H1 (cell line): ENCODE measurements at regions not wholly inside any gene's neighbourhood (a gene's known extent, or its start where the extent isn't known, plus 50 kb on each side); places are given as distances from the start of the nearest gene placed in this dataset.

Experiments used
- CTCF ChIA-PET: fragments of 300-600 bp; sonication (Branson Sonifier 250); formaldehyde crosslinking; loops from one replicate; lab custom pipeline; 2021; ENCODE audit not compliant: partially characterized antibody; lab: Charles Lee
- POLR2A ChIA-PET: fragments of 300-600 bp; sonication (Branson Sonifier 250); formaldehyde crosslinking; loops from one replicate; lab custom pipeline; 2021; ENCODE audit warnings: inconsistent platforms; ENCODE audit not compliant: partially characterized antibody; lab: Charles Lee
- DNase-seq, 2 experiments: peaks; one replicate each; pipeline versions ENCODE4 v3.0.0 to v3.0.0-alpha.2; 2010 to 2022; ENCODE audit warnings: low spot score in 2 of 2, low read depth in 1 of 2, mixed read lengths in 1 of 2
- FAIRE-seq: peaks from 2 replicates; lab custom pipeline; 2011; peaks lifted over from hg19 to GRCh38; lab: Jason Lieb, UNC
- H2AFZ ChIP-seq: 2 replicates; pipeline ENCODE4 v1.8.1; 2012; ENCODE audit warnings: low read length, inconsistent platforms
- H2AK5ac ChIP-seq: 2 replicates; pipeline ENCODE4 v1.6.1; 2013; ENCODE audit warnings: low read depth, low read length
- H2BK120ac ChIP-seq: replicated peaks from 2 replicates; pipeline ENCODE3; 2013; ENCODE audit warnings: low read depth, low read length, inconsistent platforms
- H2BK12ac ChIP-seq: 2 replicates; pipeline ENCODE4 v1.6.1; 2013; ENCODE audit warnings: low read depth, low read length
- H2BK15ac ChIP-seq: 2 replicates; pipeline ENCODE4 v1.6.1; 2013; ENCODE audit warnings: low read length
- H2BK20ac ChIP-seq: 2 replicates; pipeline ENCODE4 v1.6.1; 2013; ENCODE audit warnings: low read length
- H2BK5ac ChIP-seq: 2 replicates; pipeline ENCODE4 v1.6.1; 2013; ENCODE audit warnings: low read depth, low read length
- H3K14ac ChIP-seq: 2 replicates; pipeline ENCODE4 v1.6.1; 2013; ENCODE audit warnings: inconsistent platforms; ENCODE audit not compliant: insufficient read length
- H3K18ac ChIP-seq: 2 replicates; pipeline ENCODE4 v1.6.1; 2013; ENCODE audit warnings: low read length; ENCODE audit errors: extremely low read depth
- H3K23ac ChIP-seq: 2 replicates; pipeline ENCODE4 v1.6.1; 2013; ENCODE audit warnings: inconsistent platforms; ENCODE audit not compliant: insufficient read length
- H3K23me2 ChIP-seq: 2 replicates; pipeline ENCODE4 v1.6.1; 2013; ENCODE audit warnings: low read depth, low read length
- H3K27ac ChIP-seq: 2 replicates; pipeline ENCODE4 v1.6.1; 2011; ENCODE audit warnings: low read depth, low read length, inconsistent platforms
- H3K27me3 ChIP-seq, 4 experiments: replicated peaks in 1 of 4; 1 replicate in 1 of 4; 2 replicates in 3 of 4; pipeline versions ENCODE4 v1.6.1 to v1.8.1; 2011 to 2013; ENCODE audit warnings: low read length in 3 of 4, mild to moderate bottlenecking in 3 of 4, inconsistent platforms in 2 of 4, mixed read lengths in 2 of 4, moderate library complexity in 1 of 4; ENCODE audit not compliant: control insufficient read depth in 3 of 4, insufficient read depth in 3 of 4; ENCODE audit errors: extremely low read depth in 1 of 4
- H3K36me3 ChIP-seq, 4 experiments: 2 replicates each; pipeline versions ENCODE4 v1.6.1 to v1.8.1; 2011 to 2013; ENCODE audit warnings: mild to moderate bottlenecking in 4 of 4, low read length in 3 of 4, moderate library complexity in 2 of 4, control low read depth in 1 of 4, inconsistent platforms in 1 of 4; ENCODE audit not compliant: insufficient read depth in 4 of 4, control insufficient read depth in 2 of 4
- H3K4ac ChIP-seq: replicated peaks from 2 replicates; pipeline ENCODE3; 2013; ENCODE audit warnings: low read length, low read depth, mixed read lengths, inconsistent platforms; ENCODE audit not compliant: insufficient read length
- H3K4me1 ChIP-seq, 4 experiments: replicated peaks in 1 of 4; 1 replicate in 1 of 4; 2 replicates in 3 of 4; pipeline versions ENCODE4 v1.6.1 to v1.8.1; 2011 to 2013; ENCODE audit warnings: low read length in 3 of 4, inconsistent platforms in 2 of 4, mixed read lengths in 1 of 4; ENCODE audit not compliant: insufficient read depth in 4 of 4, control insufficient read depth in 3 of 4
- H3K4me2 ChIP-seq, 2 experiments: 2 replicates each; pipeline versions ENCODE4 v1.6.1 to v1.8.1; 2011 to 2013; ENCODE audit warnings: low read depth in 2 of 2, low read length in 2 of 2, control low read depth in 1 of 2, inconsistent platforms in 1 of 2, mild to moderate bottlenecking in 1 of 2; ENCODE audit not compliant: insufficient read depth in 1 of 2
- H3K4me3 ChIP-seq, 4 experiments: fragments of 200-600, 300-600 bp in 1 of 4; sonication (generic), shearing (Covaris generic), sonication (Bioruptor Twin) in 1 of 4; 2 replicates each; pipeline versions ENCODE4 v1.5.1 to v1.8.1; 2011 to 2016; ENCODE audit warnings: low read length in 4 of 4, low read depth in 3 of 4, control low read depth in 2 of 4, inconsistent platforms in 2 of 4, mild to moderate bottlenecking in 2 of 4, mixed read lengths in 1 of 4, moderate library complexity in 1 of 4; ENCODE audit not compliant: insufficient read depth in 2 of 4; ENCODE audit errors: extremely low read depth in 1 of 4
- H3K56ac ChIP-seq: replicated peaks from 2 replicates; pipeline ENCODE3; 2013; ENCODE audit warnings: low read depth, mild to moderate bottlenecking, mixed read lengths, low read length, inconsistent platforms; ENCODE audit not compliant: insufficient read length
- H3K79me1 ChIP-seq: 2 replicates; pipeline ENCODE4 v1.6.1; 2013; ENCODE audit warnings: low read depth, low read length, control low read depth
- H3K79me2 ChIP-seq, 2 experiments: 2 replicates each; pipeline versions ENCODE4 v1.6.1 to v1.8.1; 2012 to 2013; ENCODE audit warnings: low read length in 2 of 2, mild to moderate bottlenecking in 2 of 2, inconsistent platforms in 1 of 2; ENCODE audit not compliant: insufficient read depth in 2 of 2, control insufficient read depth in 1 of 2
- H3K9ac ChIP-seq, 4 experiments: replicated peaks in 1 of 4; 1 replicate in 1 of 4; 2 replicates in 3 of 4; pipeline versions ENCODE4 v1.6.1 to v1.8.1; 2011 to 2013; ENCODE audit warnings: low read depth in 3 of 4, low read length in 3 of 4, control low read depth in 2 of 4, mild to moderate bottlenecking in 2 of 4, moderate library complexity in 2 of 4, inconsistent platforms in 1 of 4; ENCODE audit errors: extremely low read depth in 1 of 4
- H3K9me3 ChIP-seq, 2 experiments: 2 replicates each; pipeline versions ENCODE4 v1.6.1 to v1.8.1; 2012 to 2013; ENCODE audit warnings: mild to moderate bottlenecking in 2 of 2, moderate library complexity in 2 of 2, control low read depth in 1 of 2, inconsistent platforms in 1 of 2, low read depth in 1 of 2, low read length in 1 of 2, mixed read lengths in 1 of 2; ENCODE audit not compliant: insufficient read depth in 2 of 2
- H4K20me1 ChIP-seq, 2 experiments: replicated peaks in 1 of 2; 2 replicates each; pipeline versions ENCODE3 to v1.8.1; 2011 to 2013; ENCODE audit warnings: inconsistent platforms in 2 of 2, low read length in 2 of 2, mild to moderate bottlenecking in 1 of 2; ENCODE audit not compliant: insufficient read depth in 2 of 2, control insufficient read depth in 1 of 2
- H4K5ac ChIP-seq: 2 replicates; pipeline ENCODE4 v1.6.1; 2013; ENCODE audit warnings: low read length, low read depth, mixed read lengths, inconsistent platforms; ENCODE audit not compliant: insufficient read length
- H4K8ac ChIP-seq: 2 replicates; pipeline ENCODE4 v1.8.0; 2013; ENCODE audit warnings: mild to moderate bottlenecking, moderate library complexity, low read length, inconsistent platforms; ENCODE audit not compliant: insufficient read depth; ENCODE audit errors: extremely low read depth
- H4K91ac ChIP-seq: replicated peaks from 2 replicates; pipeline ENCODE3; 2013; ENCODE audit warnings: low read length, mixed read lengths, inconsistent platforms; ENCODE audit not compliant: insufficient read length
- CHD1 ChIP-seq: IDR thresholded peaks from 2 replicates; pipeline ENCODE4 v1.6.1; 2012; ENCODE audit warnings: low read depth, low read length, improper control_type of control experiment
- CHD2 ChIP-seq: IDR thresholded peaks from 2 replicates; pipeline ENCODE4 v1.6.1; 2012; ENCODE audit warnings: low read length, improper control_type of control experiment
- HDAC6 ChIP-seq: IDR thresholded peaks from one replicate; pipeline ENCODE4 v1.7.1; 2012; ENCODE audit warnings: low read depth, mild to moderate bottlenecking, inconsistent platforms, low read length, moderate library complexity
- RBBP5 ChIP-seq: IDR thresholded peaks from 2 replicates; pipeline ENCODE4 v1.7.1; 2012; ENCODE audit warnings: low read depth, mild to moderate bottlenecking, inconsistent platforms, low read length, moderate library complexity, borderline replicate concordance
- WGBS, 2 experiments: shearing (Covaris generic) in 1 of 2; methylation state at CpG; one replicate each; pipeline versions ENCODE4 v1.1.6 to v1.1.7; 2013 to 2015; ENCODE audit warnings: low lambda C conversion rate in 2 of 2, mixed read lengths in 2 of 2, inconsistent platforms in 1 of 2, low coverage in 1 of 2, missing lambda C conversion rate in 1 of 2; ENCODE audit not compliant: insufficient replicate concordance in 2 of 2, insufficient coverage in 1 of 2, insufficient read length in 1 of 2; ENCODE audit errors: extremely low coverage in 1 of 2, missing lambda C conversion rate in 1 of 2; 5-methylcytosine and 5-hydroxymethylcytosine counted together
- TF ChIP-seq, protein P1 (sequence below), 3 experiments: IDR thresholded peaks; 1 replicate in 2 of 3; 2 replicates in 1 of 3; pipeline versions ENCODE4 v1.5.1 to v1.6.1; 2011; ENCODE audit warnings: low read length in 3 of 3, mild to moderate bottlenecking in 3 of 3, inconsistent platforms in 2 of 3, low read depth in 1 of 3, moderate library complexity in 1 of 3; ENCODE audit not compliant: insufficient read depth in 1 of 3; ENCODE audit errors: control extremely low read depth in 1 of 3
- TF ChIP-seq, protein P2 (sequence below): IDR thresholded peaks from 2 replicates; pipeline ENCODE4 v1.6.1; 2011; ENCODE audit warnings: low read depth, mild to moderate bottlenecking, low read length; ENCODE audit not compliant: insufficient read depth

DNA sequence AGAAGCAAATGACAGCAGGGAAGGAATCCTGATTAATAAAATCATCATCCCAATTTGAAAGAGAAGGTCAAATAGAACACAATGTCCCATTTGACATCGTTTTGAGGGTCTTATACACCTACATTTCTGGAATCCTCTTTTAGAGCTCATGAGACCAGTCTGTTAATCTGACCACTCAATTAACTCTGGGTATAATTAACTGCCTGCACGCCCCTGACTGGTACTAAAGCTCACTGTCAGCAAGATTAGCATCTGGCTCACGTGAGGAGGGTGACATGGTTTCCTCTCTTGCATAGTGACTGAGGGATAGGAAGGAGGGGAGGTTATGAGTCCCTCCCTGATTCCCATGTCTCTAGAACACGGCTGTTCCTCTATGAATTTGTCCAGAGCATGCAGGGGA, 124.3 kb downstream of the ICOS start:
- Histone ChIP-seq H4K91ac (no peak overlapping the region), H3K23me2 (no peaks in the 10 kb centered on the region), H2BK12ac (no peak overlapping the region), H2AK5ac (no peak overlapping the region), H3K27me3 (no peaks in the 10 kb centered on the region), H3K4me2 (no peak overlapping the region), H2BK120ac (no peak overlapping the region), H3K4me3 (no peak overlapping the region), H2AFZ (no peak overlapping the region), H3K9ac (no peak overlapping the region), H3K79me2 (no peaks in the 10 kb centered on the region), H3K4ac (no peak overlapping the region), H3K18ac (no peak overlapping the region), H2BK20ac (no peak overlapping the region), H3K14ac (no peak overlapping the region), H3K9me3 (peaks cover 4 to 7% of the 10 kb centered on the region in 2 experiments; a peak in 1 of 4 replicates), H3K56ac (no peak overlapping the region), H4K5ac (no peak overlapping the region), H3K27ac (no peak overlapping the region), H4K8ac (no peak overlapping the region), H2BK5ac (no peak overlapping the region), H2BK15ac (no peak overlapping the region), H3K23ac (no peak overlapping the region), H3K79me1 (no peaks in the 10 kb centered on the region), H3K4me1 (no peaks in the 10 kb centered on the region), H4K20me1 (no peaks in the 10 kb centered on the region), H3K36me3 (no peaks in the 10 kb centered on the region)
- POLR2A ChIA-PET, result no interaction called here
- DNase-seq, result no peak
- FAIRE-seq, result no peak
- WGBS, 2 experiments, result 86% methylated on average over 4 of the region's 4 CpGs; no CpG with 5 or more reads in 1 of the 2 experiments
- CTCF ChIA-PET, result interaction anchor here (3.6 kb wide), 1 partner anchor 11 kb away, joined by 22 read pairs; no protein-coding TSS in a partner anchor
- TF ChIP-seq CHD1, result no peak
- no peak for TF ChIP-seq CHD2
- TF ChIP-seq, protein P1, sequence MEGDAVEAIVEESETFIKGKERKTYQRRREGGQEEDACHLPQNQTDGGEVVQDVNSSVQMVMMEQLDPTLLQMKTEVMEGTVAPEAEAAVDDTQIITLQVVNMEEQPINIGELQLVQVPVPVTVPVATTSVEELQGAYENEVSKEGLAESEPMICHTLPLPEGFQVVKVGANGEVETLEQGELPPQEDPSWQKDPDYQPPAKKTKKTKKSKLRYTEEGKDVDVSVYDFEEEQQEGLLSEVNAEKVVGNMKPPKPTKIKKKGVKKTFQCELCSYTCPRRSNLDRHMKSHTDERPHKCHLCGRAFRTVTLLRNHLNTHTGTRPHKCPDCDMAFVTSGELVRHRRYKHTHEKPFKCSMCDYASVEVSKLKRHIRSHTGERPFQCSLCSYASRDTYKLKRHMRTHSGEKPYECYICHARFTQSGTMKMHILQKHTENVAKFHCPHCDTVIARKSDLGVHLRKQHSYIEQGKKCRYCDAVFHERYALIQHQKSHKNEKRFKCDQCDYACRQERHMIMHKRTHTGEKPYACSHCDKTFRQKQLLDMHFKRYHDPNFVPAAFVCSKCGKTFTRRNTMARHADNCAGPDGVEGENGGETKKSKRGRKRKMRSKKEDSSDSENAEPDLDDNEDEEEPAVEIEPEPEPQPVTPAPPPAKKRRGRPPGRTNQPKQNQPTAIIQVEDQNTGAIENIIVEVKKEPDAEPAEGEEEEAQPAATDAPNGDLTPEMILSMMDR (IDR thresholded peaks at IDR 0.05; ENCODE audit: control extremely low read depth in 1 of 3, insufficient read depth in 1 of 3, low read depth in 1 of 3, low read length in 3 of 3), result no peak
- no peak for TF ChIP-seq HDAC6
- no peak for TF ChIP-seq RBBP5
- TF ChIP-seq, protein P2, sequence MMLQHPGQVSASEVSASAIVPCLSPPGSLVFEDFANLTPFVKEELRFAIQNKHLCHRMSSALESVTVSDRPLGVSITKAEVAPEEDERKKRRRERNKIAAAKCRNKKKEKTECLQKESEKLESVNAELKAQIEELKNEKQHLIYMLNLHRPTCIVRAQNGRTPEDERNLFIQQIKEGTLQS, result no peak
